B cell (primary cell): ENCODE measurements at regions not wholly inside any gene's neighbourhood (a gene's known extent, or its start where the extent isn't known, plus 50 kb on each side); places are given as distances from the start of the nearest gene placed in this dataset.

ENCODE experiments used
- EZH2 ChIP-seq: IDR thresholded peaks from 2 replicates; pipeline ENCODE4 v1.6.1; 2012; ENCODE audit warnings: borderline replicate concordance, low read depth, mild to moderate bottlenecking, moderate library complexity, low read length; ENCODE audit not compliant: insufficient read depth, poor library complexity, severe bottlenecking
- TF ChIP-seq, protein P1 (sequence below): fragments of 200-600 bp; IDR thresholded peaks from one replicate; pipeline ENCODE4 v1.8.0; 2022; ENCODE audit warnings: antibody characterized with exemption, mild to moderate bottlenecking

DNA sequence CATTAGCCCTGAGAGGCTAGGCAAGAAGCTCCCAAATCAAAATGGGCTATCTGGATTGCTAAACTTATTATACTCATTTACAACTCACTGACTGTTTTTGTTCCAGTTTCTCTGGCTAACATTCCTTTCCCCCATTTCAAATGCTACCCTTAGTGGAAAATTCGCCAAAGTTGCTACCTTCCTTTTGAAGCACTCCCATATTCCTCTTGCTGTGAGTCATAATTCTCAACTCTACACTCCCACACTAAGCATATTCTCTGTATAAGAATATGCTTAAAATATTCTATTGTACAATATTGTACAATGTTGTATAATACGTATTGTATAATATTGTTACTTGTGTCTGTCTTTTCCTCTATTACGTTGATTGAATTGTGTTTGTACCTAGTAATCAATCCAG is 398.6 kb downstream of the PYDC2 start:
- TF ChIP-seq, protein P1, sequence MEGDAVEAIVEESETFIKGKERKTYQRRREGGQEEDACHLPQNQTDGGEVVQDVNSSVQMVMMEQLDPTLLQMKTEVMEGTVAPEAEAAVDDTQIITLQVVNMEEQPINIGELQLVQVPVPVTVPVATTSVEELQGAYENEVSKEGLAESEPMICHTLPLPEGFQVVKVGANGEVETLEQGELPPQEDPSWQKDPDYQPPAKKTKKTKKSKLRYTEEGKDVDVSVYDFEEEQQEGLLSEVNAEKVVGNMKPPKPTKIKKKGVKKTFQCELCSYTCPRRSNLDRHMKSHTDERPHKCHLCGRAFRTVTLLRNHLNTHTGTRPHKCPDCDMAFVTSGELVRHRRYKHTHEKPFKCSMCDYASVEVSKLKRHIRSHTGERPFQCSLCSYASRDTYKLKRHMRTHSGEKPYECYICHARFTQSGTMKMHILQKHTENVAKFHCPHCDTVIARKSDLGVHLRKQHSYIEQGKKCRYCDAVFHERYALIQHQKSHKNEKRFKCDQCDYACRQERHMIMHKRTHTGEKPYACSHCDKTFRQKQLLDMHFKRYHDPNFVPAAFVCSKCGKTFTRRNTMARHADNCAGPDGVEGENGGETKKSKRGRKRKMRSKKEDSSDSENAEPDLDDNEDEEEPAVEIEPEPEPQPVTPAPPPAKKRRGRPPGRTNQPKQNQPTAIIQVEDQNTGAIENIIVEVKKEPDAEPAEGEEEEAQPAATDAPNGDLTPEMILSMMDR = no peak
- TF ChIP-seq EZH2 = no peak
